Stimulated activated CD4-positive, alpha-beta T cell treated with anti-CD3 and anti-CD28 coated beads, Interleukin-2, amount 100 ng/mL, for 48 hours (primary cell): ENCODE measurements at regions not wholly inside any gene's neighbourhood (a gene's known extent, or its start where the extent isn't known, plus 50 kb on each side); places are given as distances from the start of the nearest gene placed in this dataset.

Source experiments
- DNase-seq, 2 donors: peaks; one replicate each; pipeline ENCODE4 v3.0.0-alpha.2; 2020

GRCh38 chr22:47604563-47604962, 842.1 kb downstream of the TBC1D22A start:
- DNase-seq, result no peak

- DNase-seq, result no peak
These were observed 840.3 kb downstream of the TBC1D22A start for GRCh38 chr22:47602732-47603131.

- DNase-seq, result no peak
These were observed 839.2 kb downstream of the TBC1D22A start for GRCh38 chr22:47601666-47602065.

- no peak for DNase-seq
These were observed 838.6 kb downstream of the TBC1D22A start for GRCh38 chr22:47600791-47601625.

GRCh38 chr22:47600281-47600680, 837.8 kb downstream of the TBC1D22A start:
- DNase-seq, result no peak

GRCh38 chr22:47599753-47600152, 837.3 kb downstream of the TBC1D22A start:
- no peak for DNase-seq

- DNase-seq, result no peak
These were observed 836.4 kb downstream of the TBC1D22A start for GRCh38 chr22:47598864-47599263.

- no peak for DNase-seq
These were observed 834.6 kb downstream of the TBC1D22A start for GRCh38 chr22:47597041-47597440.

GRCh38 chr22:47596176-47596690, 833.8 kb downstream of the TBC1D22A start:
- no peak for DNase-seq

GRCh38 chr22:47594836-47595521, 832.5 kb downstream of the TBC1D22A start:
- DNase-seq, result no peak

GRCh38 chr22:47593911-47594311, 831.5 kb downstream of the TBC1D22A start:
- DNase-seq, result no peak

- DNase-seq, result no peak
These were observed 830.8 kb downstream of the TBC1D22A start for GRCh38 chr22:47593291-47593690.

GRCh38 chr22:47592791-47593190, 830.3 kb downstream of the TBC1D22A start:
- DNase-seq, result no peak

- no peak for DNase-seq
These were observed 829.3 kb downstream of the TBC1D22A start for GRCh38 chr22:47591709-47592108.

- no peak for DNase-seq
These were observed 828.6 kb downstream of the TBC1D22A start for GRCh38 chr22:47591016-47591415.

GRCh38 chr22:47589271-47590250, 827.1 kb downstream of the TBC1D22A start:
- no peak for DNase-seq

GRCh38 chr22:47588578-47588960, 826.1 kb downstream of the TBC1D22A start:
- DNase-seq, result no peak

GRCh38 chr22:47587861-47588577, 825.6 kb downstream of the TBC1D22A start:
- DNase-seq, result no peak

GRCh38 chr22:47587361-47587760, 824.9 kb downstream of the TBC1D22A start:
- no peak for DNase-seq

- no peak for DNase-seq
These were observed 824.5 kb downstream of the TBC1D22A start for GRCh38 chr22:47586946-47587345.

GRCh38 chr22:47586038-47586437, 823.6 kb downstream of the TBC1D22A start:
- DNase-seq, result no peak

- DNase-seq, result no peak
These were observed 821.6 kb downstream of the TBC1D22A start for GRCh38 chr22:47583959-47584562.
